ENCODE measurements at regions not wholly inside any gene's neighbourhood (a gene's known extent, or its start where the extent isn't known, plus 50 kb on each side); places are given as distances from the start of the nearest gene placed in this dataset.

GRCh38 chr1:114032271-114033215 lies 53.3 kb downstream of the OLFML3 start:
- H3K36me3 ChIP-seq (ENCODE audit: control insufficient read depth, insufficient read depth, low read length), result no peaks in the 10 kb centered on the region
- DNase-seq (ENCODE audit: low read depth, low spot score) (peak; percentile 25), ATAC-seq (no peak)
- H3K27ac ChIP-seq (ENCODE audit: low read length), result no peak overlapping the region
- H3K9me3 ChIP-seq (ENCODE audit: control insufficient read depth, insufficient read depth, low read depth, low read length), result no peaks in the 10 kb centered on the region
- no peak for TF ChIP-seq SIN3A (IDR thresholded peaks at IDR 0.05; ENCODE audit: borderline replicate concordance, insufficient read depth, low read depth, low read length)
- TF ChIP-seq CTCF (IDR thresholded peaks at IDR 0.05), result no peak
- no peak for TF ChIP-seq TCF7L2 (IDR thresholded peaks at IDR 0.05; ENCODE audit: low read depth, low read length)
- no peak for TF ChIP-seq REST (IDR thresholded peaks at IDR 0.05; ENCODE audit: insufficient read depth in 1 of 2, low read depth in 2 of 2, low read length in 1 of 2)
- ChIA-PET POLR2A (no interaction called here), CTCF (no interaction called here)
- H3K4me1 ChIP-seq (ENCODE audit: control insufficient read depth, insufficient read depth, low read length), result no peaks in the 10 kb centered on the region
- BruUV-seq (replicated peaks), result no TSS peak
- H3K4me3 ChIP-seq (ENCODE audit: low read depth in 2 of 2, low read length in 2 of 2), result no peak overlapping the region
- no peaks in the 10 kb centered on the region for H3K27me3 ChIP-seq (ENCODE audit: control insufficient read depth, insufficient read depth, low read length)
- in situ Hi-C loops (cut with HindIII; ENCODE audit: low pct_unique_long_range_greater_than_20kb, low sequenced_read_pairs), result no loop called here
- intact Hi-C loops (cut with micrococcal nuclease; ENCODE audit: unreplicated experiment), result no loop called here

GRCh38 chr1:114033216-114033706 lies 54.0 kb downstream of the OLFML3 start:
- no peaks in the 10 kb centered on the region for H3K36me3 ChIP-seq (ENCODE audit: control insufficient read depth, insufficient read depth, low read length)
- ChIA-PET POLR2A (no interaction called here), CTCF (no interaction called here)
- no TSS peak for BruUV-seq (replicated peaks)
- H3K27me3 ChIP-seq (ENCODE audit: control insufficient read depth, insufficient read depth, low read length), result no peaks in the 10 kb centered on the region
- in situ Hi-C loops (cut with HindIII; ENCODE audit: low pct_unique_long_range_greater_than_20kb, low sequenced_read_pairs) (no loop called here), intact Hi-C loops (cut with micrococcal nuclease; ENCODE audit: unreplicated experiment) (no loop called here)
- H3K27ac ChIP-seq (ENCODE audit: low read length), result no peak overlapping the region
- TF ChIP-seq CTCF (IDR thresholded peaks at IDR 0.05) (peak; percentile 48), SIN3A (IDR thresholded peaks at IDR 0.05; ENCODE audit: borderline replicate concordance, insufficient read depth, low read depth, low read length) (no peak), POLR2AphosphoS5 (IDR thresholded peaks at IDR 0.05; ENCODE audit: low read depth, low read length) (no peak), REST (IDR thresholded peaks at IDR 0.05; ENCODE audit: insufficient read depth in 1 of 2, low read depth in 2 of 2, low read length in 1 of 2) (no peak), TCF7L2 (IDR thresholded peaks at IDR 0.05; ENCODE audit: low read depth, low read length) (no peak)
- no peaks in the 10 kb centered on the region for H3K4me1 ChIP-seq (ENCODE audit: control insufficient read depth, insufficient read depth, low read length)
- DNase-seq (ENCODE audit: low read depth, low spot score) (peak; percentile 10), ATAC-seq (0 out of 2 replicates have a peak, but pooled peaks have one; percentile 45)
- no peaks in the 10 kb centered on the region for H3K9me3 ChIP-seq (ENCODE audit: control insufficient read depth, insufficient read depth, low read depth, low read length)
- no peak overlapping the region for H3K4me3 ChIP-seq (ENCODE audit: low read depth in 2 of 2, low read length in 2 of 2)
